ENCODE measurements at regions not wholly inside any gene's neighbourhood (a gene's known extent, or its start where the extent isn't known, plus 50 kb on each side); places are given as distances from the start of the nearest gene placed in this dataset.

DNA sequence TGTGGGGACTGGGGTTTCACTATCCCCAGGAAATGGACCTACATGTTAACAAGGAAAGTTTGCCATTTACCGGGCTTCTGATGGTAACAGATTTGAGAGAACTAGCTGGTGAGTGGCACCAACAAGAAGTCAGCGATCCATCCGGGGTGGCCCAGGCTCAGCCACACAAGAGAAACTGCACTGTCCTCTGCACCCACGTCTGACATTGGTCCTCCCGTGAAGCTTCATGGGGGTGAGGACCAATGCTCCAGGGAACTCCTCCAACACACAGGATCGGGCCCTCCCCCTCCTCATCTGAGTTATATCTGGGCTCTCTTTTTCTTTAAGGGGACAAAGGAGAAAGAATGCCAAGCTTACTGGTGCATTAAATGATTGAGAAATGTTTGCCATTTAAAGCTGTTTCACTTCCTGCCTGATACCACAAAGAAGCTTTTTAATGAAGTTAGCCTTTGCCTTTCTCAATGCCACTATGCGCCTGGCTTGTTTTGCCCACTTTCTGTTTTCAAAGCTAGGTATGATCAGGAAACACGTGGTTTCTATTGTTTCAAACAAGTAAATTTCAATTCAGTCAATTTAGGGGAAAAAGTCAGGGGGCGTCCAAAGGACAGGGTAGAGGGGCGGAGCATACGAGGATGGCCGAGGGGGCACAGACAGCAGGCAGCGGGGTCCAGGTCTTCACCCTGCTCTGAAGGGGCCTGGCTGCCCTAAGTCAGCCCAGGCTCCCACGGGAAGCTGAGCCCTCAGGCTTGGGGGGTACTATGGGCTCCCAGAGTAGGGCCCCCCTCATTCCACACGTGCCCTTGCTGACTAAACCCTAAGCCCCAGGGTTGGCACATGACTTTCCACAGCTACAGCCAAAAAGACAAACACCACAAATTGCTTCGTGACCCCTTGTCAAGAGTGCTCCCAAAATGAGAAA lies 204.0 kb upstream of the ID2 start:
- DNase-seq (ENCODE audit: low spot score): peak; percentile 82

DNA sequence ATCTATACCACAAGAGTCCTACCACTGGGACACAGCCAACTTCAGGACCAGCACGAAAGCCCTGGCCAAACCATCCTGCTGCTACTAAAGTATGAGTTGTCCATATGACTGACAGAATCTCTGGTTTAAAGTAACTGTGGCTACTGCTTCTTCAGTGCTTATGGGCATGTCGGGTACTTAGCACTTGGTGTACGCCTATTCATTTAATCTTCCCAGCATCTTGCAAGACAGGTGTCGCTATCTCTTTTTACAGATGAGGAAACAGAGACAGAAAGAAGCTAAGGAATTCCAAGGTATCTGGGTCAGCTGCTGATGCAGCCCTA lies 203.4 kb upstream of the ID2 start:
- DNase-seq (ENCODE audit: low spot score): peak; percentile 33

DNA sequence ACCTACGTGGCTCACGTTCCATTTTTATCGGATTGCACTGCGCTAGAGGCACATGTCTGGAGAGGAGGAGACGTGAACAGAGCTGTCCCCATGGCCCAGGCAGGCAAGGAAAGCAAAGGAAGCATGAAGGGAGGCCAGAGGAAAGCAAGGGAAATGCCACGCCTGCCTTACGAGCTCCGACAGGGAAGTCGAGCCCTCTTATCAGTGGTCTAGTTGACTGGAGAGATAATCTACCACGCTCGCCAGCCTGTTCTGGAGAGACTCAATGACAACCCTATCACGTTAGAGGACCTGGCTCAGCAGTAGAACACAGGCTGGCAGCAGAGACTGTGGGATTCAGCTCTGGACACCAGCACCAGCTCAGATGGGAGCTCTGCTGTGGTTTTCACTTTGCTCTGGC lies 202.6 kb upstream of the ID2 start:
- no peak for DNase-seq (ENCODE audit: low spot score)

DNA sequence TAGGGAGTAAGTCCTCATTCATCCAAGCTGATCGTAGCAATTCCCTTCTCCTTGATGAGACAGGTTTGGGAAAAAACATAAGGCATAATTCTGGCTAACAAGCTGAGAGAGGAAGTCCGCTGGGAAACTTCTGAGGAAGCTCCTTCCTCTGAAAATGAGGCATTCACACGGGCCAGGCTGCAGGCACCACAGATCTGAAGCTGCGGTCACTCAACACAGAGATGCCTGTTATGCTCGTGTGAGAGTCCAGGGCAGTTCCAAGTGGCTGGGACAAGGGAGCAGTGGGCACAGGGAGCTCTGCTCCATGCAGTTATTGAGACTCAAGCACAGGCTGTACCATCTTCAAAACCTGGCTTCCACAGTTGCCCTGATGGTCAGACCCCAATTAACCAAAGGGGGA lies 200.9 kb upstream of the ID2 start:
- no peak for DNase-seq (ENCODE audit: low spot score)

DNA sequence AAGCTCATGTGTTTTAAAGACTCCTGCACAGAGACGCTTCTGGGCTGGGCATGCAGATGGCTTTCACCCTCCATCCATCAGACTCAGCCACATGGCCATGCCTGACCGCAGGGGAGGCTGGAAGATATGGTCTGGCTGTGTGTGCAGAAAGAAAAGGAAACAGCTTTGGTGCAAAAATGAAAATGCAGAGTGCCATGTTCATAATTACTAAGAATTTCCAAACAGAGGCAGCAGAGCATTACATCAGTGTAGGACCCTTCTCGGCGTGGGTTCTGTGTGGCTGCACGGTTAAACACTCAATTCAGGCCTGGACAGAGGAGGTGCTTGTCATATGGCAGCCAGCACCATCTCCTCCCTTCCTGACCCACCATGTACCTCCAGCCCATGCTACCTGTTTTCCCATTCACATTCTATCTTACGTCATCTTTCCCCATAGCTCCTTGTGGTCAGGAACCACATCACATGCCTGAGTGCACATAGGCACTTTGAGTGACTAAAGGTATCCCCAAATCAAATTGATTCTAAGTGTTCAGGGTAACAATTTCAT lies 200.3 kb upstream of the ID2 start:
- peak; percentile 88 for DNase-seq (ENCODE audit: low spot score)

DNA sequence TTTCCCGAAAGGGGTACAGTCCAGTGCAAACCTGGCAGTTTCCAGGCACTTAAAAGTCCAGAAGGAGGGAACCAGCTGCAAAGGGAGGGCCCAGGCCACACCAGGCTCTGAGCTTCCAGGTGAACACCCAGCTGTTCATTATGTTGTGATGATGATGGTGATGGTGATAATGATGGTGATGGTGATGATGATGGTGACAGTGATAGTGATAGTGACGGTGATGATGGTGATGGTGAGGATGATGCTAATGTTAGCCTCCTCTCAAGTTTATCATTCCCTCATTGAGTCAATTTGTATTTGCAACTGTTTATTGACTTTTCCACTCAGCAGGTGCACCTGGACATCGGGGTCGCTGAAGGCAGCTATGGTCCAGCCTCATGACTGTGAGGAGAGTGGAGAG lies 199.4 kb upstream of the ID2 start:
- DNase-seq (ENCODE audit: low spot score): no peak

DNA sequence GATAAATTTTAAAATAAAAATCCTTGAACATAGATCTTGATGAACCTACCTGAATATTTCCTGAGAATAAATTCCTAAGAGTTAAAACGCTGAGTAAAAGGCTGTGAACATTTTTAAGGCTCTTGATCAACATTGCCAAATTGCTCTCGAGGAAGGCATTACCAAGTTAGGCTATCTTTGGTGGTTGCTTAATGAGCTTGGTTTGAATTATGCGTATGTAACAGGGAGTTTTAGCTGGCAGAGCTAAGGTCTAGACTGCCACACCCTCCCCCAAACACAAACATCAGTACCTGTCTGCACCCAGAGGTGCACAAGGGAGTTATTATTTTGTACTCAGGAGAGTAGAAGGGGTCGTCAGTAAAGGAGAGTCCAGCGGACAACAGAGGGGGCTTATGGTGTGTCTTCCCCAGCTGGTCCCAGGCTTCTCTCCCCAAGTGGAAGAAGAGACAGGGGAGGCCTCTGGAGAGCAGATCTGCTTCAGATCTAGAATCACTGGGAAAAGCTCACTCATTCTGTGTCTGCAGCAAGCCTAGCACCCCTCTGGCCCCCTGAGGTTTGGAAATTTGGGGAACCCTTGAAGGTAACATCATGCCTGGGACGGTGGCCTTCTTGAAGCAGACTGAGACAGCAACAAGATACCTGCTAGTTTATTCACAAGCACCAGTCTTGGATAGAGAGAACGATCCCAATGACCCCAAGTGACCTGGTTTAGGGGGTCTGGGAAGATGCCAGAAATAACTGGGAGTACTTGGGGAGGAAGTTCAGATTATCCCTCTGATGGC lies 197.2 kb upstream of the ID2 start:
- no peak for DNase-seq (ENCODE audit: low spot score)

DNA sequence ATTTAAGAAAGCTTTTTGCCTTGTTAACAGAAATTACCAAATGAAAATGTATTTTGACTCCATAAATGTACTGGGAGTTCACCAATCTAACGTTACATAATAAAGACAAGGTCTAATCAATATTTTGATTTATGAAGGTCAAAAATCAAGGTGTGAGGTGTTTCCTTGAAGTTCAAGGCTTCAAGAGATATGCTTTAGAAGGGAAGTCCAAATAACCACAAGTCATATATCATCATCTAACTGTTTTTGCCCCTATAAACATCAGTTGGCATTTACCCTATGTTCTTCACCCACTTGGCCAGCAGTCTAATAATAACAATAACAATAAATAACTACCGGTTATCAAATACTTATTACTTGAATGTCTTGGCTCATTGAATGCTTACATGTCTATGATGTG lies 196.1 kb upstream of the ID2 start:
- DNase-seq (ENCODE audit: low spot score): no peak

DNA sequence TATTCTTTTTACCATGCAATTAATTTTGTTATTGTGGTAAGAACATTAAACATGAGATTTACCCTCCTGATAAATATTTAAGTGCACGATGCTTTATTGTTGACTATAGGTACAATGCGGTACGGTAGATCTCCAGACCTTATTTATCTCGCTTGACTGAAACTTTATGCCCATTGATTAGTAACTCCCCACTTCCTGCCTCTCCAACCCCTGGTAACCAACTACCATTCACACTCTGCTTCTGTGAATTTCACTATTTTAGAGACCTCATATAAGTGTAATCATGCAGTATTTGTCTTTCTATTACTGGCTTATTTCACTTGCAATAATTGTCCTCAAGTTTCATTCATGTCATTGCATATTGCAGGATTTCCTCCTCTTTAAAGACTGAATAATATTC lies 195.7 kb upstream of the ID2 start:
- DNase-seq (ENCODE audit: low spot score): no peak

DNA sequence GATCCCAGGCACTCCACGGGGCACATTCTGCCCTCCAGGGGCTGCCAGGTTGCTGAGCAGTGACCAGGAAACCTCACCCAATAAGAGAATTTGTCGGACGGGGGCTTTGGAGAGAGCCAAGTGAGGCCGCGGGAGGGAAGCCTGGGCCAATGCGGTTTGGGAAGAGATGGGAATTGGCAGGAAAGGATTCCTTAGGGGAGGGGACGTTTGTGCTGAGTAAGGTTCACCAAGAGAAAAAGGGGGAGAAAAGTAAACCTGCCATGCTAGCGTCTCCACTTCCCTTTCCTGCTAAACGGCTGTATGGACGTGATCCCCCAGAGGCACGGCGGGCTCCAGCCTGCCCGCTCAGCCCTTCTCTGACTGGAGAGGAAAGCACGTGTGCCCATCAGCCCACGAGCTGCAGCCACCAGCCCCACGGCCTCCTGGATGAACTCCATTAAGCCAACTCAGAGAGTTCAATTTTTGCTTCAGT lies 194.4 kb upstream of the ID2 start:
- peak; percentile 31 for DNase-seq (ENCODE audit: low spot score)

DNA sequence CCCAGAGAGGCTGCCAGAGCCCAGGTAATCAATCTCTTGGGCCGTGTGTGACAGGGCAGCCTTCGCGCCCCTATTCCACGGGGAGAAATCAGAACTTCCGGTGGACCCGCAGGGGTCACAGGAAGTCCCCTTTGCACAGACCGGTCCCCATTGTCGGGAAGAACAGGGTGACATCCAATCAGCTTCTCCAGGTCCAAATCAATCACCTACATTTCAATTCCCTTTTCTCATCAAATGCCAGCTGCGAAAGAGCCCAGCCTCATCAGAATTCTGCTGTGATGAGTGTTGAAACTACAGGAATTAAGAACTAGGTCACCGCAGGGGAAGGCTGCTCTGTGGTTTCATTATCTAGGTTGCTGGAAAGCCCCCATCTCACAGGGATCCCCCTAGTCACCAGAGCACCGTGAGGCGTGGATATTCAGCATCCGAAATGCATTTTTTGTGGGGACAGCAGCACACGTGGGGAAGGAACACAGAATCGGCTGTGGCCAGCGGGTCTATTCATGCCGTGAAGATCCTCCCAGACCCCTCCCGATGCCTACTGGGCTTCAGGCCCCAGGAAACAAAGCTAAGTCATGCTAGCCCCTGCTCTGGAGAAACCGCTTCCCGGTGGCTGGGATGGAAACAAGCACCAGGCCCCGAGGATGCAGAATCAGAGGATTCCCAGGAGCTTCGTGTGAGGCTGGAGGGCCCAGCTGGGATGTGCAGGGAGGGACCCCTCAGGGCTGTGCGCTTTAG lies 193.7 kb upstream of the ID2 start:
- peak; percentile 21 for DNase-seq (ENCODE audit: low spot score)

DNA sequence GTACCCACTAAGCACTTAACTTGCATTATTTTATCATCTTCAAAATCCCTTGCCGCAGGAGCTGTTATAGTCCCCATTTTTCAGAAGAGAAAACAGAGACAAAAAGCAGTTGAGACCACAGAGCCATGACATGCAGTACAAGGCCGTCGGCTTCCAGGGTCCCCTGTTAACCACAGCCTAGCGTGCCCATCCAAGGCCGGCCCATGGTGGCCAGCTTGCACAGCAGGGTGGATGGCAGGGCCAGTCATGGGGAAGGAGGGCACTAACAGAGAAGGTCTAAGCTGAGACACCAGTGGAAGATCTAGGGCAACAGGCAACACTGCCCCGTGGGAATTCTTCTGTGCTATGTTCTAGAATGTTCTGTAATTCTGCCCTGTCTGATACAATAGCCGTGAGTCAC lies 192.6 kb upstream of the ID2 start:
- DNase-seq (ENCODE audit: low spot score): no peak

DNA sequence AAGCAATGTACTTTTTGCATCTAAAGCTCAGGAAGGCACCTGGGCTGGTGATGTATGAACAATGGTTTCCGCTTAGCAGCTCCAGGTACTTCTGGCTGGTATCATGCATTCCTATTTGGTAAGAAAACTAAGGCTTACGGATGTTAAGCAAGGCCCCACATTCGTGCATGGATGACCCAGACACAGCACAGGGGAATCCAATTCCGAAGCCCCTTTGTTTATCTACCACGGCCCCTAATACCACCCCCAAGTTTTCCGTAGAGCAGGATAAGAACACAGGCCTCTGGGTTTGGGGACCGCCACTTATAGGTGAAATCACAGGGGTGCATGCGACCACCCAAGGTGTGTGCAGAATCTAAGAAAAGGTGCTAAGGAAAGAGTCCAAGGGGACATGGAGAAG lies 192.1 kb upstream of the ID2 start:
- DNase-seq (ENCODE audit: low spot score): no peak

DNA sequence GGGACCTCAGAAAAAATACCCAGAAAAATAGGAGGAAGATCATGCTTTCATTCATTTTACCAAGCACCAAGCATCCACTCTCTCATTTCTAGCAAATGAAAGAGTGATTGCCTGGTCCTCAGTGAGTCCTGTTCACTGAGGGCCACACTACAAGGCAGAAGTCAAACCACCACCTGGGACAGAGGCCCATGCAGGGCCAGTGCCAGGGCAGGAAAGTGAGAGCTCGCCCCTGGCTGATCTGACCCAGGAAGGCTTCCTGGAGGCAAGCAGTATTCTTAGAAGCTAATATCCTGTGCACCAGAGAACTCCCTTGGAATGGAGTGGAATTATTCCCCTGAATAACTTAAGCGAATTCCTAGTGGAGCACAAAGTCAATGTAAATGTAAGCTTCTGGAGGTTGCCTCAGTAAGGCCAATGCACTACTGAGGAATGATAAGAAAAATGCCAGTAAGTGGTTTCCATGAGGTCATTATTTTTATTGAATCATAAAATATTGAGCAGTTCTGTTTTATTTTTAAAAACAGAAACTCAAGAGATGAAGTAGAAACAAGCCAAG lies 191.6 kb upstream of the ID2 start:
- DNase-seq (ENCODE audit: low spot score): no peak

DNA sequence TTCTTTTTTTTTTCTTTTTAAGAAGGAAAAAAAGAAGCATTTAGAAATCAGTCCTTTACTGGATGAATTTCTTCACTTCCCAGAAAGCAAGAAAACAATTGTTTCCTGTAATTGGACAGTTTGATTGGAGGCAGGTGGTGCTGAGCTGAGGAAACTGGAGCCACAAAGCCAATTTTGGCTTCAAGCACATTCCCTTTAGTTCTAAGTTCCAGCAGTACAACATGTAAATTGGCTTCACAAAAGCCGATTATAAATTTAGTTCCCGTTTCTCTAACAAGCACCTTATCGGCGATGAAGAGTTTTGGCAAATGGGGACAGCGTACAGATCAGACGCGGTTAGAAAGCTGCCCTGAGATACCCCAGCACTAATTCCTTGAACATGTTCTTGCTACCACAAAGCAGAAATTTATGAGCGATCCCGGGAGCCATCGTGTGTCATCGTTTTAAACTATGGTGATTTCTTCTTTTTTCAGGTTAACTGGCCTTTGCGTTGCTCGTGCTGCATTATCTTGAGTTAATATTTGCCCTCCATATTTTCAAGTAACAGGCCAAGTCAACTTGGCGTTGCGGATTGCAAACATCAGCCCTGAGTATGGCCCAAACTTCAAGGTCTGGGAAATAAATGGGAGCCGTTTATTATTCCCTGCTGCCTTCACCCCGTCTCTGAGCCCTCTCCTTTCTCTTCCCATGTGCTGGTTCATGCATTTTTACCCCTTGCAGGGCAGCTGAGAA lies 190.4 kb upstream of the ID2 start:
- no peak for DNase-seq (ENCODE audit: low spot score)

DNA sequence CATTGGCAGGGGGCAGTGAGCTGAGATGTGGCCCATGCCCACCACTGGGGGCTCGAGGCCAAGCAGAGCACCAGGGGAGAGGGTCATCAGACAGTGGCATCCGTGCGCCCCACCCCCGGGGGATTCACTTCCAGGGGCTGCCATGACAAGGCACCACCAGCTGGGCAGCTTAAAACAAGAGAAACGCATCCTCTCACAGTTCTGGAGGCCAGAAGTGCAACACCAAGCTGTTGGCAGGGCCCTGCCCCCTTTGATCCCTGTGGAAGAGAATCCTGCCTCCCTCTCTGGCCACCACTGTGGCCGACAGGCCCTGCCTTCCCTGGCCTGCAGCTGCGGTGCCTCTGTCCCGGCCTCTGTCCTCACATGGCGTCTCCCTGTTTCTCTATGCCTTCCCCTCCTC lies 187.7 kb upstream of the ID2 start:
- DNase-seq (ENCODE audit: low spot score): peak; percentile 3

DNA sequence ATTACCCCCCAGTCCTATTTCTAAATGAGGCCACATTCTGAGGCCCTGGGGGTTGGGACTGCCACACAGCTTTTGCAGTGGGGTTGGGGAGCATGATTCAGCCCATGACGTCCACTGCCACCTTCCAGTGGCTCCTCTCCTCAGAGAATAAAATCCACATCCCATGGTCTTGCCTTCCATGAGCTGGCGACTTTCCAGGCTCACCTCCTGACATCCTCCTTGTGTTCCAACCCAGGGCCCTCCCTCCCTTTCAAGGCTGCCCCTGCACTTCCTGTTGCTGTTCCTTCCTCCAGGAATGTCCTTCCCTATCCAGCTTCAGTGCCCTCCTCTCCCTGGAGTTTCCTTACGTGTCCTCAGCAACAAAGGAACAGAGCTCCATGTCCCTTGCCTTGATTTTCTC lies 187.3 kb upstream of the ID2 start:
- peak; percentile 91 for DNase-seq (ENCODE audit: low spot score)

DNA sequence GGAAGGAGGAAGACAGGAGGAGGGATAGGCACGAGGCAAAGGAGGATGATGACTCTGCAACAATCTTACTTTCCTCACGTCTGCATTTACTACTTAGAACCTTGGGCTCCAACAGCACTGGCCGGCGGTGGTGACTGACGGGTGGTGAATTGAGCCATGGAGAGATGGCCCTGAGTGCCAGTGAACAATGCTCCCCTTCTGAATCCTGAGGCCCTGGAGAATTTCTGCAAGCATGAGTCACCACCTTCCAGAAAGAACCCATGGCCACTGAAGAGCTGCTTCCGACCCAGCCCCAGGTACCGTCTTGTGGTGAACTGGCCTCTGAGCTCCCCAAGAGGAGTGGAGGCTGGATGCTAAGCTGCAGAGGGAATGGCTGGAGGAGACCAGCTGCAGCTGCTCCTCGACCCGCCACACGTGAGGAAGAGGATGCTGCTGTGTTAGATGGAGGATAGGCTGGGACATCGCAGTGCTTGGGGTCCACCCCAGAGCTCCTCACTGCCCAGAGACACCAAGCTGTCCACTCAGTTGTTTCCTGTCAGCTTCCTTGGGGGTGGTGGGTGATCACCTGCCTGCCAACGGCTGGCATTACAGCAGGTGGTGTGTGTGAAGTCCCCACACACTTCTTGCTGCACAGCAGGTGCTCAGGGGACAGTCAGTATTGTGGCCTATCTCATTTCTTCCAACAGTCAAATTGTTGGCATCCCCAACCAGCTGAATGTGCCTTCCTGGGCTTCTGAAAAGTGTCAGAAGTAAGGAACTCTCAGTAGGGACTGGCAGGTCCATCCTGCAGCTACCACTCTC lies 186.5 kb upstream of the ID2 start:
- DNase-seq (ENCODE audit: low spot score): peak; percentile 46

DNA sequence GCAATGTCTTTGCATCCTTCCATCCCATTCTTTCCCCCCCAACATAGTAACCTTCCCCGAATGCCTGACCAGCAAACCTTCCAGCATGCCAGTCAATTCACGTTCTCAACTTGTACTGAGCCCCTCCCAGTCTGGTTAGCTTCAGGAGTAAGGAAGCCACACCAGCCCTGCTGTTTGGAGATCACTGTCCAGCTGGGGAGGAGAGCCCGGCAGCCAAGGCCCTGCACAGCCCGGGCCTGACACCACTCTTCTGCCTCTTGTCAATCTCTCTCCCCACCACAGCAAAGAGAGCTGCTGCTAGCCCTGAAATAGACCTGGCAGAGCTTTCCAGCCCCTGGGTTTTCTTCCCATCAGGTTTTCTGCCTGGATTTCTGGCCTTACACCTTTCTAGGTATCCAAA lies 185.8 kb upstream of the ID2 start:
- no peak for DNase-seq (ENCODE audit: low spot score)

DNA sequence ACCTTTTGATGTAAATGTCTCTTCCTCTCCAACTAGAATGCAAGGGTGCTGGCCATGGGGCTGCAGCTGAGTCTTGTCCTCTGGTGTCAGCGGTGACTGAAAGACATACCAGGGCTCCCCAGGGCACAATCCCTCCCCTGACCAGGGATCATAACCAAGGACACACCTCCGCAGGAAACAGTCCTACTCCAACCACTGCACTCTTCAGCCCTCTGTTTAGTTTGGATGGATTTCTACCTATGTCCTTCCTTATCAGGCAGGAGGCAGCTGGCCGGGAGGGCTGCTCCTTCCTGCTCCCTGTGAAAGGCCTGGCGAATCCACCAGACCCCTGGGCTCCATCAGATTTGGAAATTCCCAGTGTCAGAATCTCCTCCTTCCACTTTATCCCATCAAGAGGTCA lies 185.2 kb upstream of the ID2 start:
- no peak for DNase-seq (ENCODE audit: low spot score)

DNA sequence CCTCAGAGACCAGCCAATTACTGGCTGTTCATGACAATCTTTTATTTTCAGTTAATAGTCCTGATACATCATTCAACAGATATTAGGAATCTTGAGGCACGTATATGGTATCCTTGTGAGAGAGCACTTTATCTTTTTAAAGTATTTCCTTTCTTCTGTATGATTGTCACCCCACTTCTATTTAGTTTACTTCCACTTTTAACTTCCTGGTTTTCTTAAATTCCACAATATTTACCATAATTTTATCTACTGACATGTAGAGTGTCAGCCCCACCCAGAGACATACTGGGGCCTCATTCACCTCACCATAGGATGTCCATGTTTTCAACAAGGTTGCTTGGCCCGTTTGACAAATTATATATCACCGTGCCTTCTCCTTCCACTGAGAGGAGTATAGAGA lies 182.9 kb upstream of the ID2 start:
- no peak for DNase-seq (ENCODE audit: low spot score)
